ENCODE measurements at regions not wholly inside any gene's neighbourhood (a gene's known extent, or its start where the extent isn't known, plus 50 kb on each side); places are given as distances from the start of the nearest gene placed in this dataset.

GRCh38 chr2:228409493-228409892, 228.0 kb upstream of the SPHKAP start:
- TF ChIP-seq POLR2A (IDR thresholded peaks at IDR 0.05; ENCODE audit: low read depth) (no peak), CTCF (IDR thresholded peaks at IDR 0.05) (no peak), POLR2AphosphoS5 (IDR thresholded peaks at IDR 0.05) (no peak)
